Glutamatergic neuron (in vitro differentiated cells): ENCODE measurements at regions not wholly inside any gene's neighbourhood (a gene's known extent, or its start where the extent isn't known, plus 50 kb on each side); places are given as distances from the start of the nearest gene placed in this dataset.
"Not testable (repeated sequence)": the region's sequence is repeated elsewhere in the genome, so short reads cannot be mapped to it uniquely, and the experiment has no call there.

Experiments used
- DNase-seq: peaks from one replicate; pipeline ENCODE4 v3.0.0; 2022
- H3K27ac Mint-ChIP-seq: one replicate; pipeline ENCODE4 v1.8.0; 2020; ENCODE audit warnings: mild to moderate bottlenecking, mixed read lengths, inconsistent platforms; ENCODE audit not compliant: unreplicated experiment
- H3K27me3 Mint-ChIP-seq: one replicate; pipeline ENCODE4 v1.8.0; 2020; ENCODE audit warnings: mild to moderate bottlenecking, moderate library complexity, mixed read lengths, inconsistent platforms; ENCODE audit not compliant: unreplicated experiment
- H3K36me3 Mint-ChIP-seq: one replicate; pipeline ENCODE4 v1.8.0; 2020; ENCODE audit warnings: mild to moderate bottlenecking, mixed read lengths, inconsistent platforms; ENCODE audit not compliant: unreplicated experiment
- H3K4me1 Mint-ChIP-seq: one replicate; pipeline ENCODE4 v1.8.0; 2020; ENCODE audit warnings: mild to moderate bottlenecking, low read depth, mixed read lengths, inconsistent platforms; ENCODE audit not compliant: unreplicated experiment
- H3K4me3 Mint-ChIP-seq: one replicate; pipeline ENCODE4 v1.8.0; 2020; ENCODE audit warnings: mild to moderate bottlenecking, mixed read lengths, inconsistent platforms; ENCODE audit not compliant: unreplicated experiment
- H3K9me3 Mint-ChIP-seq: one replicate; pipeline ENCODE4 v1.8.0; 2020; ENCODE audit warnings: mild to moderate bottlenecking, moderate library complexity, mixed read lengths, inconsistent platforms; ENCODE audit not compliant: unreplicated experiment
- TF ChIP-seq, protein P1 (sequence below): fragments of 200-600 bp; sonication (generic); IDR thresholded peaks from one replicate; pipeline ENCODE4 v1.5.0; 2021; ENCODE audit not compliant: partially characterized antibody, unreplicated experiment

DNA sequence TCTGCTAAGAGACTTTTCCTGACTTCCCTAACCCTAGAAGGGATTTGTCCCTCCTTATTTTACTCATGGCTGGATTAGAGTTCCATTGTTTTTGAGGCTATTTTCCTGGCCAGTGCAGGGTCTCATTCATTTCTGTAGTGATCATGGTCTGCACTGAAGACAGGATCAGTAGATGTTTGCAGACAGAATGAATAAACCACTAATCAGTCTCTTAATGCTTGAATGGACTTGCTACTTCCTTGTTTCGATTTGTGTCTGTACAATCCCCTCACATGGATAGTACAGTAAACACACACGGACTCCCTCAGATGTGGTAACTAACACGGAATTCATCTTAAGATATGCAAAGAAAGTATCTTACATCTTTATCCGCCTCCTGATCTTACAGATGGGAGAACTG is 102.6 kb upstream of the PRB2 start:
- DNase-seq = no peak
- Mint-ChIP-seq H3K4me1 (peaks cover 1% of the 10 kb centered on the region), H3K27me3 (peaks cover 16% of the 10 kb centered on the region), H3K9me3 (peaks cover 7% of the 10 kb centered on the region), H3K36me3 (peaks cover 8% of the 10 kb centered on the region), H3K27ac (no peak overlapping the region), H3K4me3 (no peak overlapping the region)
- TF ChIP-seq, protein P1, sequence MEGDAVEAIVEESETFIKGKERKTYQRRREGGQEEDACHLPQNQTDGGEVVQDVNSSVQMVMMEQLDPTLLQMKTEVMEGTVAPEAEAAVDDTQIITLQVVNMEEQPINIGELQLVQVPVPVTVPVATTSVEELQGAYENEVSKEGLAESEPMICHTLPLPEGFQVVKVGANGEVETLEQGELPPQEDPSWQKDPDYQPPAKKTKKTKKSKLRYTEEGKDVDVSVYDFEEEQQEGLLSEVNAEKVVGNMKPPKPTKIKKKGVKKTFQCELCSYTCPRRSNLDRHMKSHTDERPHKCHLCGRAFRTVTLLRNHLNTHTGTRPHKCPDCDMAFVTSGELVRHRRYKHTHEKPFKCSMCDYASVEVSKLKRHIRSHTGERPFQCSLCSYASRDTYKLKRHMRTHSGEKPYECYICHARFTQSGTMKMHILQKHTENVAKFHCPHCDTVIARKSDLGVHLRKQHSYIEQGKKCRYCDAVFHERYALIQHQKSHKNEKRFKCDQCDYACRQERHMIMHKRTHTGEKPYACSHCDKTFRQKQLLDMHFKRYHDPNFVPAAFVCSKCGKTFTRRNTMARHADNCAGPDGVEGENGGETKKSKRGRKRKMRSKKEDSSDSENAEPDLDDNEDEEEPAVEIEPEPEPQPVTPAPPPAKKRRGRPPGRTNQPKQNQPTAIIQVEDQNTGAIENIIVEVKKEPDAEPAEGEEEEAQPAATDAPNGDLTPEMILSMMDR = no peak

DNA sequence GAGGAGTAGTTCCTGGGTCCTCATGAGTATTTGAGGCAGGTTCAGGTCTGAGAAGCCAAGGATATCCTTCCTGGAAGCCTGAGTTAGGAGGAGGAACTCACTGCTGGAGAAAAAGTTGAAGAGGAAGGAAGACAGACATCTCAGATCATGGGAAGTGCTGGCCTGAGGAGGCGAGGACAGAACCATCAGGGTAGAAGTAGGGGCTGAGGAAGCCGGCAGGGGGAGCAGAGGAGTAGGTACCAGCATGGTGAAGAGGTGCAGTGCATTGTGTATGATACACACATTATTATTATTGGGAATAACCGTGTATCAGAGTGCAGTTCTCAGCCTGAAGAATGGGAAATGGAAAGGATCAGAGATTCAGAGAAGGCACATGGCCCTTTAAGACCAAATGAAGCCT is 103.2 kb upstream of the PRB2 start:
- H3K4me3 Mint-ChIP-seq, H3K4me1 Mint-ChIP-seq, H3K36me3 Mint-ChIP-seq, H3K9me3 Mint-ChIP-seq, H3K27ac Mint-ChIP-seq: not testable (repeated sequence)
- DNase-seq = peak; percentile 47
- peaks cover 16% of the 10 kb centered on the region for H3K27me3 Mint-ChIP-seq

DNA sequence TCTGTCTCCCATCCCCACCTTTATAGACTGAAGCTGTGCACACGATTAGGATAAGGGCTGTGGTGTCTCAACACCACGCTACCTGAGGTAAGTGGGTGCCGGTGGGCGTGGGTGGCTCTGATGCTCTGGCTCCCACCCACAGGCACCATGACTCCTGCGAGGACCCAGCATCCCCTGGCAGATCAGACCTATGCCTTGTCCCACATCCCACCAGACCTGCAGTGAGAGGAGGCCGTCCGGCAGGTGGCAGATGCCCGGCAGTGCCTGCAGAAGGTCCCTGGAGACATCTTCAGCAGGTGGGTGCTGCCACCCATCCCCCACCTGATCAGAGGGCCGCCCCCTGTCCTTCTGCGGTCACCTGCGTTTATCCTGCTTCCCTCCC is 104.4 kb upstream of the PRB2 start:
- H3K27ac Mint-ChIP-seq = no peak overlapping the region
- peaks cover 1% of the 10 kb centered on the region for H3K4me1 Mint-ChIP-seq
- TF ChIP-seq, protein P1 = no peak
- peak overlapping the region; percentile 85 for H3K4me3 Mint-ChIP-seq
- H3K36me3 Mint-ChIP-seq = peaks cover 8% of the 10 kb centered on the region
- H3K27me3 Mint-ChIP-seq = peaks cover 16% of the 10 kb centered on the region
- H3K9me3 Mint-ChIP-seq = peaks cover 7% of the 10 kb centered on the region
- no peak for DNase-seq

DNA sequence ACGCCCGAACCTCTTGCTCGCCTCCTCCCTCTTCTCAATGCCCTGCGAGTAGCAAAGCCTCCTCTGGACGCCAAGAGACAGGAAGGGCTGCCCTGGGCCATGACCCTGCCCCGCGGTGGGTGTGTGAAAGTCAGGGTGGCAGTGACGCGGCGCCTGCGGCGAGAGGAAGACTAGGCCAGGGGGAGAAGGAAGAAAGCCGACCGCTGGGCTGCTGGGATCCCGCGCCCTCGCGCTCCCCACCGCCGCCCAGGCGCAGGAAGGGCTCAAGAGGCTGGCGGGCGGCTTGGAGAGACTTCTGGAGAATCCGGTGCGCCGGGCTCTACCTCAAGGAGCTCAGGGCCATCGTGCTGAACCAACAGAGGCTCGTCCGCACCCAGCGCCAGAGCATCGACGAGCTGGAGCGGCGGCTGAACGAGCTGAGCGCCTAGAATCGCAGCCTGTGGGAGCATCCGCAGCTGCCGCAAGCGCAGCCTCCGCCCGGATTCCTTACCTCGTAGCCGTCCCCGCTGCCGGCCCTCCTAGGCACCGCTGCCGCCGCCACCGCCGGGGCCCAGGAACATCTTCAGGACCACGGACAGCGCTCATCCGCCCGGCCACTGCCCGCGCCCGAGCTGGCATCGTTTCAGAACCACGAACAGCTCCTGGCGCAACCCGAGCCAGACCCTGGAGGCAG is 105.0 kb upstream of the PRB2 start:
- H3K27ac Mint-ChIP-seq = no peak overlapping the region
- peaks cover 16% of the 10 kb centered on the region for H3K27me3 Mint-ChIP-seq
- H3K9me3 Mint-ChIP-seq = peaks cover 7% of the 10 kb centered on the region
- TF ChIP-seq, protein P1 = no peak
- H3K36me3 Mint-ChIP-seq = peaks cover 8% of the 10 kb centered on the region
- peaks cover 1% of the 10 kb centered on the region for H3K4me1 Mint-ChIP-seq
- H3K4me3 Mint-ChIP-seq = peak overlapping the region; percentile 85
- DNase-seq = peak; percentile 64

DNA sequence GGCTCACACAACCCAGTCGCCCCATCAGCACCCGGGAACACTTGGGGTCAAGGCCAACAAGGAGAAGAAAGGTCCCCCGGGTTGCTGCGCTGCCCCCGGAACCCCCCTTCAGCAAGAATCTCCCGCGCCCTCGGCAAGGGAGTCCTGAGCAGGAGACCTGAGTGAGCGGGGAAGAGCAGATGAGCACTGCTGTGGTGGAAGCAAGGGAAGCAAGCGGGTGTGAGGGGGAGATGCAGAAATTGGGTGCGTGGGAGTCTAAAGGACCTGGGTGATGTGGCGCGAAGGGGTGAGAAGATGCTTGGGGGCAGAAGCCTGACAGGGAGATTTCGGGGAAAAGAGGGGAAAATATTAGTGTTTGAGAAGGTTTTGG is 105.5 kb upstream of the PRB2 start:
- Mint-ChIP-seq H3K36me3 (peaks cover 8% of the 10 kb centered on the region), H3K27me3 (peaks cover 16% of the 10 kb centered on the region), H3K4me3 (peak overlapping the region; percentile 85), H3K9me3 (peaks cover 7% of the 10 kb centered on the region), H3K4me1 (peaks cover 1% of the 10 kb centered on the region), H3K27ac (no peak overlapping the region)
- TF ChIP-seq, protein P1 = no peak
- no peak for DNase-seq
